HEK293T (cell line): ENCODE measurements at regions not wholly inside any gene's neighbourhood (a gene's known extent, or its start where the extent isn't known, plus 50 kb on each side); places are given as distances from the start of the nearest gene placed in this dataset.

Experiments
- ARNT ChIP-seq: fragments of 450-650 bp; IDR thresholded peaks from 2 replicates; pipeline ENCODE4 v1.6.1; 2017; ENCODE audit warnings: mild to moderate bottlenecking
- BHLHE40 ChIP-seq: fragments of 450-650 bp; IDR thresholded peaks from 2 replicates; pipeline ENCODE4 v1.6.1; 2016; ENCODE audit warnings: mild to moderate bottlenecking, moderate library complexity, borderline replicate concordance
- ELF4 ChIP-seq: fragments of 450-650 bp; IDR thresholded peaks from 2 replicates; pipeline ENCODE4 v1.6.1; 2017; ENCODE audit warnings: antibody characterized with exemption
- FOXA1 ChIP-seq: fragments of 450-650 bp; IDR thresholded peaks from 2 replicates; pipeline ENCODE4 v1.6.1; 2016; ENCODE audit warnings: mild to moderate bottlenecking
- FOXM1 ChIP-seq: fragments of 450-650 bp; IDR thresholded peaks from 2 replicates; pipeline ENCODE4 v1.6.1; 2017; ENCODE audit warnings: mild to moderate bottlenecking, borderline replicate concordance
- HDGF ChIP-seq: fragments of 450-650 bp; IDR thresholded peaks from 2 replicates; pipeline ENCODE4 v1.6.1; 2017; ENCODE audit warnings: antibody characterized with exemption, borderline replicate concordance
- L3MBTL2 ChIP-seq: fragments of 450-650 bp; conservative IDR thresholded peaks from 2 replicates; pipeline ENCODE4 v1.6.1; 2016; ENCODE audit warnings: mild to moderate bottlenecking
- PKNOX1 ChIP-seq: fragments of 450-650 bp; IDR thresholded peaks from 2 replicates; pipeline ENCODE4 v1.6.1; 2016
- SP1 ChIP-seq: fragments of 450-650 bp; IDR thresholded peaks from 2 replicates; pipeline ENCODE4 v1.6.1; 2017
- SUZ12 ChIP-seq: fragments of 450-650 bp; IDR thresholded peaks from 2 replicates; pipeline ENCODE4 v1.6.1; 2016; ENCODE audit warnings: mild to moderate bottlenecking
- ZNF384 ChIP-seq: fragments of 450-650 bp; IDR thresholded peaks from 2 replicates; pipeline ENCODE4 v1.6.1; 2016

- TF ChIP-seq FOXM1 (no peak), BHLHE40 (no peak), ARNT (no peak), SUZ12 (no peak), ZNF384 (no peak), L3MBTL2 (no peak), PKNOX1 (no peak), SP1 (no peak), HDGF (no peak), FOXA1 (no peak), ELF4 (no peak)
These were observed 228.4 kb downstream of the SPANXN1 start for GRCh38 chrX:145475725-145476124.
